ENCODE measurements at regions not wholly inside any gene's neighbourhood (a gene's known extent, or its start where the extent isn't known, plus 50 kb on each side); places are given as distances from the start of the nearest gene placed in this dataset.

- TF ChIP-seq CTCF (IDR thresholded peaks at IDR 0.05) (no peak), POLR2A (IDR thresholded peaks at IDR 0.05) (no peak)
Observed at GRCh38 chr6:960356-960755, 267.4 kb upstream of the EXOC2 start.
